Liver (tissue), 8 donors: ENCODE measurements at regions not wholly inside any gene's neighbourhood (a gene's known extent, or its start where the extent isn't known, plus 50 kb on each side); places are given as distances from the start of the nearest gene placed in this dataset.

Source experiments
- DNase-seq: peaks from one replicate; pipeline ENCODE4 v3.0.0-alpha.2; 2017; ENCODE audit warnings: low spot score
- H3K27ac ChIP-seq, 2 donors: one replicate each; pipeline ENCODE4 v1.7.0; 2013; ENCODE audit warnings: inconsistent platforms in 2 of 2, low read length in 2 of 2, control low read depth in 1 of 2, low read depth in 1 of 2, mild to moderate bottlenecking in 1 of 2
- H3K27me3 ChIP-seq, 4 donors: one replicate each; pipeline versions ENCODE4 v1.6.1 to v1.7.0; 2013; ENCODE audit warnings: low read length in 3 of 4, inconsistent platforms in 1 of 4, mild to moderate bottlenecking in 1 of 4, moderate library complexity in 1 of 4; ENCODE audit not compliant: control insufficient read depth in 4 of 4, insufficient read depth in 4 of 4
- H3K36me3 ChIP-seq, 4 donors: one replicate each; pipeline versions ENCODE4 v1.6.1 to v1.7.0; 2013; ENCODE audit warnings: low read length in 3 of 4, mild to moderate bottlenecking in 3 of 4, low read depth in 1 of 4, moderate library complexity in 1 of 4; ENCODE audit not compliant: control insufficient read depth in 4 of 4, insufficient read depth in 3 of 4
- H3K4me1 ChIP-seq, 4 donors: one replicate each; pipeline versions ENCODE4 v1.6.1 to v1.7.0; 2013; ENCODE audit warnings: low read length in 3 of 4, mild to moderate bottlenecking in 3 of 4, moderate library complexity in 1 of 4; ENCODE audit not compliant: control insufficient read depth in 4 of 4, insufficient read depth in 4 of 4
- H3K4me3 ChIP-seq, 3 donors: one replicate each; pipeline versions ENCODE4 v1.6.1 to v1.7.0; 2013; ENCODE audit warnings: low read length in 3 of 3, control low read depth in 1 of 3, low read depth in 1 of 3, mild to moderate bottlenecking in 1 of 3
- H3K9ac ChIP-seq, 2 donors: one replicate each; pipeline ENCODE4 v1.7.0; 2013; ENCODE audit warnings: low read length in 2 of 2, mild to moderate bottlenecking in 2 of 2, moderate library complexity in 2 of 2, control low read depth in 1 of 2, low read depth in 1 of 2
- H3K9me3 ChIP-seq, 4 donors: one replicate each; pipeline versions ENCODE4 v1.6.1 to v1.7.0; 2013; ENCODE audit warnings: low read length in 3 of 4; ENCODE audit not compliant: control insufficient read depth in 4 of 4
- ATF3 ChIP-seq: IDR thresholded peaks from 2 replicates; pipeline ENCODE4 v1.6.1; 2016; ENCODE audit warnings: antibody characterized with exemption
- CTCF ChIP-seq: fragments of 150-350 bp; IDR thresholded peaks from 2 replicates; pipeline ENCODE4 v1.5.1; 2017; ENCODE audit warnings: improper control_type of control experiment, low read depth, low read length; ENCODE audit not compliant: missing input control
- EGR1 ChIP-seq, 2 donors: IDR thresholded peaks; 2 replicates each; pipeline ENCODE4 v1.6.1; 2016 to 2018; ENCODE audit warnings: antibody characterized with exemption in 2 of 2, low read depth in 2 of 2
- FOXA1 ChIP-seq: IDR thresholded peaks from 2 replicates; pipeline ENCODE4 v1.6.1; 2016; ENCODE audit warnings: antibody characterized with exemption
- FOXA2 ChIP-seq: IDR thresholded peaks from 2 replicates; pipeline ENCODE4 v1.6.1; 2016; ENCODE audit warnings: antibody characterized with exemption
- GABPA ChIP-seq, 2 donors: IDR thresholded peaks in 1 of 2; conservative IDR thresholded peaks in 1 of 2; 2 replicates each; pipeline ENCODE4 v1.6.1; 2016; ENCODE audit warnings: antibody characterized with exemption in 2 of 2, mild to moderate bottlenecking in 1 of 2, moderate library complexity in 1 of 2
- HNF4A ChIP-seq, 2 donors: conservative IDR thresholded peaks; 2 replicates each; pipeline ENCODE4 v1.6.1; 2016; ENCODE audit warnings: antibody characterized with exemption in 2 of 2, mild to moderate bottlenecking in 2 of 2
- HNF4G ChIP-seq: IDR thresholded peaks from 2 replicates; pipeline ENCODE4 v1.6.1; 2016; ENCODE audit warnings: antibody characterized with exemption
- JUND ChIP-seq, 2 donors: IDR thresholded peaks; 2 replicates each; pipeline ENCODE4 v1.6.1; 2016; ENCODE audit warnings: antibody characterized with exemption in 2 of 2
- NR2F2 ChIP-seq: IDR thresholded peaks from 2 replicates; pipeline ENCODE4 v1.6.1; 2016; ENCODE audit warnings: antibody characterized with exemption
- RAD21 ChIP-seq, 2 donors: IDR thresholded peaks; 2 replicates each; pipeline ENCODE4 v1.6.1; 2016; ENCODE audit warnings: antibody characterized with exemption in 2 of 2, mild to moderate bottlenecking in 2 of 2
- RXRA ChIP-seq, 2 donors: IDR thresholded peaks; 2 replicates each; pipeline ENCODE4 v1.6.1; 2017 to 2018; ENCODE audit warnings: antibody characterized with exemption in 2 of 2, mild to moderate bottlenecking in 1 of 2
- SP1 ChIP-seq: IDR thresholded peaks from 2 replicates; pipeline ENCODE4 v1.6.1; 2018; ENCODE audit warnings: antibody characterized with exemption, mild to moderate bottlenecking
- TAF1 ChIP-seq: conservative IDR thresholded peaks from 2 replicates; pipeline ENCODE4 v1.6.1; 2016; ENCODE audit warnings: antibody characterized with exemption, mild to moderate bottlenecking
- YY1 ChIP-seq: IDR thresholded peaks from 2 replicates; pipeline ENCODE4 v1.6.1; 2016; ENCODE audit warnings: antibody characterized with exemption, mild to moderate bottlenecking
- ZBTB33 ChIP-seq: IDR thresholded peaks from 2 replicates; pipeline ENCODE4 v1.6.1; 2016; ENCODE audit warnings: antibody characterized with exemption
- WGBS: extraction: QIAGEN DNeasy Blood & Tissue Kit; methylation state at CpG from one replicate; pipeline ENCODE4 v1.1.7; 2013; 5-methylcytosine and 5-hydroxymethylcytosine counted together
- TF ChIP-seq, protein P1 (sequence below): IDR thresholded peaks from 2 replicates; pipeline ENCODE4 v1.6.1; 2016; ENCODE audit warnings: antibody characterized with exemption
- TF ChIP-seq, protein P2 (sequence below): IDR thresholded peaks from 2 replicates; pipeline ENCODE4 v1.6.1; 2016; ENCODE audit warnings: antibody characterized with exemption, mild to moderate bottlenecking
- donor health status: healthy.
- donor health status: healthy.
- donor health status: healthy.
- donor health status: healthy.
- donor health status: healthy.

DNA sequence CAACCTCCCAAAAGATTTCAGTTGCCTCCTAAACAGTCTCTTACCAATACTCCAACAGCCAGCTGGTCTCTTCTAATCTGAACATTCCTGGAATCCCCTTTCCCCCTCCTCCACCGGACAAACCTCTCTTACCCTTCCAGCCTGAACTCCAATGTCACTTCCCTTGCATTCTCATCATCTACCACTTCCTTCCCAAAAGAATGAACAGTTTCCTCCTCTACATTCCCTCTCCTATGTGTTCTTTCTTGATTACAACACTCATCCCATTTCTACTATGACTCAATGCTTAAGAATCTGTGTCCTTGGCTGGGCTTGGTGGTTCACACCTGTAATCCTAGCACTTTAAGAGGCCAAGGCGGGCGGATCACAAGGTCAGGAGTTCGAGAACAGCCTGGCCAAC lies 417.1 kb downstream of the SETD4 start:
- Histone ChIP-seq H3K27ac (no peak overlapping the region), H3K27me3 (peaks cover 0 to 6% (median under 1%) of the 10 kb centered on the region in 4 donors), H3K9me3 (no peaks in the 10 kb centered on the region), H3K4me1 (no peaks in the 10 kb centered on the region), H3K36me3 (no peaks in the 10 kb centered on the region), H3K4me3 (no peak overlapping the region), H3K9ac (no peak overlapping the region)
- WGBS: 80% methylated on average over 4 of the region's 4 CpGs
- no peak for DNase-seq
- TF ChIP-seq ATF3: no peak

DNA sequence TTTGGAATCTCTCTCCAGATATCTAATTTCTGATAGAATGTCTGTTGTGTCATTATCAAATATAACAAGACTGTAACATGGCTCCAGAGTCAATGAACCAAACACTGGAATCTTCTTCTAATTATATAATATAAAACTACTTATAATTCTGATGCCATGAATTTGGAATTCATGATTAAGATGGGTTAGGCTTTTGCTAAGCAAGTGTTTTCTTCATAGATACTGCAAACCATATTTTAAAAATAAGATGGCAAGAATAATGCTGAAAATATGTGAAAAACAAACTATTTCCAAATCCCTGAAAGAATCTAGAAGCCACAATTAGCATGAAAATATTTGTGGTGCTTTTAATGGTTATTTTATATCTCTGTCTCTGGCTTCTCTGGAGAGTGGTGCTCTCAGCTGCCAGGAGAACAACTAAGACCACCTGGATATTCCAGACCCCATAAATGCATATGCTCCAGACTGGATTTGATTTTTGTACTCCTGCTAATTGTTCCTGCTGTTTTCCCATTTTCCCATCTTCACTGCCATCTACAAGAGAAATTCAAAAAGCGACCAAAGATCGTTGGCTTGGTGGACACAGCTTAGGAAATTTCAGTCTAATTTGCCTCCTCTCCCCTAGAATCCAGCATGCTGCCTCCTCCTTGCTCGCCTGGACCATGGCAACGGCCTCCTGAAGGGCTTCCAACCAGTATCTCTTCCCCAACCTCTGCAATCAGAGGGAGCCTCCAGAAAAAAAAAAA lies 418.9 kb downstream of the SETD4 start:
- no peak overlapping the region for H3K4me3 ChIP-seq
- no peaks in the 10 kb centered on the region for H3K9me3 ChIP-seq
- H3K27me3 ChIP-seq: peaks cover 0 to 6% (median under 1%) of the 10 kb centered on the region in 4 donors
- H3K4me1 ChIP-seq: no peaks in the 10 kb centered on the region
- no peaks in the 10 kb centered on the region for H3K36me3 ChIP-seq
- H3K9ac ChIP-seq: no peak overlapping the region
- H3K27ac ChIP-seq: no peak overlapping the region
- no peak for TF ChIP-seq YY1
- no peak for TF ChIP-seq RXRA (IDR thresholded peaks at IDR 0.05)
- TF ChIP-seq HNF4G: no peak
- no peak for TF ChIP-seq EGR1 (IDR thresholded peaks at IDR 0.05; ENCODE audit: low read depth in 2 of 2)
- TF ChIP-seq FOXA1: no peak
- 78% methylated on average over 4 of the region's 4 CpGs for WGBS
- no peak for DNase-seq

GRCh38 chr21:35637431-35637830 lies 422.9 kb downstream of the SETD4 start:
- no peaks in the 10 kb centered on the region for H3K4me1 ChIP-seq
- no peak overlapping the region for H3K4me3 ChIP-seq
- DNase-seq: no peak
- 48% methylated on average over 2 of the region's 2 CpGs for WGBS
- no peaks in the 10 kb centered on the region for H3K9me3 ChIP-seq
- peaks cover 0 to 6% (median under 1%) of the 10 kb centered on the region in 4 donors for H3K27me3 ChIP-seq
- no peak for TF ChIP-seq RXRA (IDR thresholded peaks at IDR 0.05)
- TF ChIP-seq, protein P1, sequence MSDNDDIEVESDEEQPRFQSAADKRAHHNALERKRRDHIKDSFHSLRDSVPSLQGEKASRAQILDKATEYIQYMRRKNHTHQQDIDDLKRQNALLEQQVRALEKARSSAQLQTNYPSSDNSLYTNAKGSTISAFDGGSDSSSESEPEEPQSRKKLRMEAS: no peak
- no peak for TF ChIP-seq HNF4G
- no peak for TF ChIP-seq NR2F2
- no peak for TF ChIP-seq FOXA1
- TF ChIP-seq ZBTB33: no peak
- no peak for TF ChIP-seq EGR1 (IDR thresholded peaks at IDR 0.05; ENCODE audit: low read depth in 2 of 2)
- TF ChIP-seq RAD21 (IDR thresholded peaks at IDR 0.05): no peak
- no peak for TF ChIP-seq SP1
- TF ChIP-seq, protein P2, sequence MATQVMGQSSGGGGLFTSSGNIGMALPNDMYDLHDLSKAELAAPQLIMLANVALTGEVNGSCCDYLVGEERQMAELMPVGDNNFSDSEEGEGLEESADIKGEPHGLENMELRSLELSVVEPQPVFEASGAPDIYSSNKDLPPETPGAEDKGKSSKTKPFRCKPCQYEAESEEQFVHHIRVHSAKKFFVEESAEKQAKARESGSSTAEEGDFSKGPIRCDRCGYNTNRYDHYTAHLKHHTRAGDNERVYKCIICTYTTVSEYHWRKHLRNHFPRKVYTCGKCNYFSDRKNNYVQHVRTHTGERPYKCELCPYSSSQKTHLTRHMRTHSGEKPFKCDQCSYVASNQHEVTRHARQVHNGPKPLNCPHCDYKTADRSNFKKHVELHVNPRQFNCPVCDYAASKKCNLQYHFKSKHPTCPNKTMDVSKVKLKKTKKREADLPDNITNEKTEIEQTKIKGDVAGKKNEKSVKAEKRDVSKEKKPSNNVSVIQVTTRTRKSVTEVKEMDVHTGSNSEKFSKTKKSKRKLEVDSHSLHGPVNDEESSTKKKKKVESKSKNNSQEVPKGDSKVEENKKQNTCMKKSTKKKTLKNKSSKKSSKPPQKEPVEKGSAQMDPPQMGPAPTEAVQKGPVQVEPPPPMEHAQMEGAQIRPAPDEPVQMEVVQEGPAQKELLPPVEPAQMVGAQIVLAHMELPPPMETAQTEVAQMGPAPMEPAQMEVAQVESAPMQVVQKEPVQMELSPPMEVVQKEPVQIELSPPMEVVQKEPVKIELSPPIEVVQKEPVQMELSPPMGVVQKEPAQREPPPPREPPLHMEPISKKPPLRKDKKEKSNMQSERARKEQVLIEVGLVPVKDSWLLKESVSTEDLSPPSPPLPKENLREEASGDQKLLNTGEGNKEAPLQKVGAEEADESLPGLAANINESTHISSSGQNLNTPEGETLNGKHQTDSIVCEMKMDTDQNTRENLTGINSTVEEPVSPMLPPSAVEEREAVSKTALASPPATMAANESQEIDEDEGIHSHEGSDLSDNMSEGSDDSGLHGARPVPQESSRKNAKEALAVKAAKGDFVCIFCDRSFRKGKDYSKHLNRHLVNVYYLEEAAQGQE: no peak
- no peak for TF ChIP-seq TAF1
- TF ChIP-seq JUND (IDR thresholded peaks at IDR 0.05): no peak
- no peak for TF ChIP-seq GABPA (IDR thresholded peaks at IDR 0.05 in 1 of 2, conservative IDR thresholded peaks at IDR 0.05 in 1 of 2)
- TF ChIP-seq FOXA2: no peak
- TF ChIP-seq YY1: no peak
- no peak for TF ChIP-seq HNF4A (conservative IDR thresholded peaks at IDR 0.05)
- no peak for TF ChIP-seq ATF3
- TF ChIP-seq CTCF: no peak
- H3K9ac ChIP-seq: no peak overlapping the region
- H3K27ac ChIP-seq: no peak overlapping the region
- no peaks in the 10 kb centered on the region for H3K36me3 ChIP-seq
